ENCODE measurements at regions not wholly inside any gene's neighbourhood (a gene's known extent, or its start where the extent isn't known, plus 50 kb on each side); places are given as distances from the start of the nearest gene placed in this dataset.
"Not testable (repeated sequence)": the region's sequence is repeated elsewhere in the genome, so short reads cannot be mapped to it uniquely, and the experiment has no call there.

- Mint-ChIP-seq H3K4me3 (no peak overlapping the region), H3K9me3 (peaks cover 0 to 1% (median 0%) of the 10 kb centered on the region in 11 donors), H3K4me1 (no peaks in the 10 kb centered on the region), H3K36me3 (no peaks in the 10 kb centered on the region), H3K27me3 (peaks cover 19 to 55% (median 52%) of the 10 kb centered on the region in 5 donors), H3K27ac (peak overlapping the region in 1 of 9 donors; percentile 21)
- H3K4me3 ChIP-seq (ENCODE audit: low read length), result no peak overlapping the region
- ChIA-PET POLR2A (no interaction called here), CTCF (no interaction called here)
- no peaks in the 10 kb centered on the region for H3K27me3 ChIP-seq (ENCODE audit: control insufficient read depth in 2 of 2, insufficient read depth in 2 of 2, low read length in 2 of 2)
- ATAC-seq (no peak), DNase-seq (no peak)
- H3K36me3 ChIP-seq (ENCODE audit: control insufficient read depth in 2 of 3, insufficient read depth in 3 of 3, low read length in 3 of 3), result no peaks in the 10 kb centered on the region
- H3K9me3 ChIP-seq (ENCODE audit: control insufficient read depth in 2 of 3, low read length in 3 of 3), result no peaks in the 10 kb centered on the region
- intact Hi-C loops (cut with micrococcal nuclease), result no loop called here
- no peaks in the 10 kb centered on the region for H3K4me1 ChIP-seq (ENCODE audit: control insufficient read depth in 2 of 2, insufficient read depth in 2 of 2, low read length in 2 of 2)
- H3K27ac ChIP-seq (ENCODE audit: low read depth, low read length), result no peak overlapping the region
These were observed 347.8 kb upstream of the C2CD4B start for GRCh38 chr15:62512904-62513303.

- Histone ChIP-seq H3K9me3 (ENCODE audit: control insufficient read depth in 2 of 3, low read length in 3 of 3) (no peaks in the 10 kb centered on the region), H3K4me3 (ENCODE audit: low read length) (no peak overlapping the region), H3K36me3 (ENCODE audit: control insufficient read depth in 2 of 3, insufficient read depth in 3 of 3, low read length in 3 of 3) (no peaks in the 10 kb centered on the region), H3K27me3 (ENCODE audit: control insufficient read depth in 2 of 2, insufficient read depth in 2 of 2, low read length in 2 of 2) (no peaks in the 10 kb centered on the region), H3K27ac (ENCODE audit: low read depth, low read length) (no peak overlapping the region), H3K4me1 (ENCODE audit: control insufficient read depth in 2 of 2, insufficient read depth in 2 of 2, low read length in 2 of 2) (no peaks in the 10 kb centered on the region)
- ChIA-PET POLR2A (no interaction called here), CTCF (no interaction called here)
- Mint-ChIP-seq H3K27ac (no peak overlapping the region), H3K9me3 (peaks cover 0 to 1% (median 0%) of the 10 kb centered on the region in 11 donors), H3K27me3 (peaks cover 19 to 55% (median 48%) of the 10 kb centered on the region in 5 donors), H3K4me3 (no peak overlapping the region), H3K36me3 (no peaks in the 10 kb centered on the region), H3K4me1 (no peaks in the 10 kb centered on the region)
- intact Hi-C loops (cut with micrococcal nuclease), result no loop called here
- DNase-seq (no peak), ATAC-seq (no peak)
These were observed 348.8 kb upstream of the C2CD4B start for GRCh38 chr15:62513893-62514292.

GRCh38 chr15:62515696-62516395 is 350.8 kb upstream of the C2CD4B start:
- no peaks in the 10 kb centered on the region for H3K4me1 Mint-ChIP-seq
- DNase-seq (no peak), ATAC-seq (no peak)
- CTCF ChIA-PET, result no interaction called here
- Histone ChIP-seq H3K4me3 (ENCODE audit: low read length) (no peak overlapping the region), H3K4me1 (ENCODE audit: control insufficient read depth in 2 of 2, insufficient read depth in 2 of 2, low read length in 2 of 2) (no peaks in the 10 kb centered on the region), H3K36me3 (ENCODE audit: control insufficient read depth in 2 of 3, insufficient read depth in 3 of 3, low read length in 3 of 3) (no peaks in the 10 kb centered on the region), H3K27me3 (ENCODE audit: control insufficient read depth in 2 of 2, insufficient read depth in 2 of 2, low read length in 2 of 2) (no peaks in the 10 kb centered on the region), H3K27ac (ENCODE audit: low read depth, low read length) (no peak overlapping the region), H3K9me3 (ENCODE audit: control insufficient read depth in 2 of 3, low read length in 3 of 3) (no peaks in the 10 kb centered on the region)
- peaks cover 19 to 48% (median 43%) of the 10 kb centered on the region in 5 donors for H3K27me3 Mint-ChIP-seq
- H3K27ac Mint-ChIP-seq, result no peak overlapping the region
- no peak overlapping the region for H3K4me3 Mint-ChIP-seq
- no peaks in the 10 kb centered on the region for H3K36me3 Mint-ChIP-seq
- intact Hi-C loops (cut with micrococcal nuclease), result no loop called here
- POLR2A ChIA-PET, result no interaction called here
- H3K9me3 Mint-ChIP-seq, result peaks cover 0 to 1% (median 0%) of the 10 kb centered on the region in 11 donors

DNA sequence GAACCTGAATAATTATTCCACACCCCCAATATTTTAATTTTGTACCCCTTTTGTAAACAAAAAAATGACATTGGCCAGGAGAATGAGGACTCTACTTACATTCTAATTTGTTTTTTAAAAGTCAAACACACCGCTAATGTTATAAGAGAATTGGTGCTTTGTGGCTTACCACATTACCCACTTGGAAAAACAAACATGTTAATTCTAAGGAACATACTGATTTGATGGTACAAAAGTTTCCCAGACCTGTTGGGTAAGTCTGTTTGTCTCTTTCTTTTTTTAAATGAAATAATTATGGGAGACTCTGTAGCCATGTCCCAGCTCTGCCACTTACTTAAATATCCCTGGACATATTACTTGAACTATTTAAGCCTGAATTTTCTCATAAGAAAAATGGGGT is 352.5 kb upstream of the C2CD4B start:
- no peak overlapping the region for H3K4me3 Mint-ChIP-seq
- H3K36me3 Mint-ChIP-seq, result no peaks in the 10 kb centered on the region
- Histone ChIP-seq H3K36me3 (ENCODE audit: control insufficient read depth in 2 of 3, insufficient read depth in 3 of 3, low read length in 3 of 3) (no peaks in the 10 kb centered on the region), H3K4me1 (ENCODE audit: control insufficient read depth in 2 of 2, insufficient read depth in 2 of 2, low read length in 2 of 2) (no peaks in the 10 kb centered on the region), H3K27me3 (ENCODE audit: control insufficient read depth in 2 of 2, insufficient read depth in 2 of 2, low read length in 2 of 2) (no peaks in the 10 kb centered on the region), H3K4me3 (ENCODE audit: low read length) (no peak overlapping the region), H3K9me3 (ENCODE audit: control insufficient read depth in 2 of 3, low read length in 3 of 3) (no peaks in the 10 kb centered on the region), H3K27ac (ENCODE audit: low read depth, low read length) (no peak overlapping the region)
- H3K9me3 Mint-ChIP-seq, result peaks cover 0 to 2% (median 0%) of the 10 kb centered on the region in 11 donors
- H3K27ac Mint-ChIP-seq, result no peak overlapping the region
- intact Hi-C loops (cut with micrococcal nuclease), result no loop called here
- H3K4me1 Mint-ChIP-seq, result no peaks in the 10 kb centered on the region
- no peak for ATAC-seq
- ChIA-PET CTCF (no interaction called here), POLR2A (no interaction called here)
- peaks cover 16 to 54% (median 47%) of the 10 kb centered on the region in 5 donors for H3K27me3 Mint-ChIP-seq
- no peak for DNase-seq

GRCh38 chr15:62518666-62519065 is 353.6 kb upstream of the C2CD4B start:
- H3K27me3 Mint-ChIP-seq, result peaks cover 14 to 54% (median 49%) of the 10 kb centered on the region in 5 donors
- POLR2A ChIA-PET; H3K27ac Mint-ChIP-seq; intact Hi-C loops (cut with micrococcal nuclease); H3K4me1 ChIP-seq (ENCODE audit: control insufficient read depth in 2 of 2, insufficient read depth in 2 of 2, low read length in 2 of 2); H3K4me3 Mint-ChIP-seq; DNase-seq; H3K4me3 ChIP-seq (ENCODE audit: low read length); H3K9me3 ChIP-seq (ENCODE audit: control insufficient read depth in 2 of 3, low read length in 3 of 3); ATAC-seq; H3K4me1 Mint-ChIP-seq; H3K9me3 Mint-ChIP-seq; H3K27me3 ChIP-seq (ENCODE audit: control insufficient read depth in 2 of 2, insufficient read depth in 2 of 2, low read length in 2 of 2); H3K27ac ChIP-seq (ENCODE audit: low read depth, low read length); H3K36me3 ChIP-seq (ENCODE audit: control insufficient read depth in 2 of 3, insufficient read depth in 3 of 3, low read length in 3 of 3); H3K36me3 Mint-ChIP-seq; CTCF ChIA-PET: not testable (repeated sequence)

DNA sequence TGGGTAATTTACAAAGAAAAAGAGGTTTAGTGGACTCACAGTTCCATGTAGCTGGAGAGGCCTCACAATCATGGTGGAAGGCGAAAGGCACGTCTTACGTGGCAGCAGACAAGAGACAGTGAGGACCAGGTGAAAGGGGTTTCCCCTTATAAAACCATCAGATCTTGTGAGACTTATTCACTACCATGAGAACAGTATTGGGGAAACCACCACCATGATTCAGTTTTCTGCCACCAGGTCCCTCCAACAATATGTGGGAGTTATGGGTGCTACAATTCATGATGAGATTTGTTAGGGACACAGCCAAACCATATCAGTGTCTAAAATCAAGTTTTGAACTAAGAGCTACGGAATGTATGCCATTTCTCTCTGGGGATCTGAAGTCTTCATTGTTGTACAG is 354.8 kb upstream of the C2CD4B start:
- H3K27me3 ChIP-seq (ENCODE audit: control insufficient read depth in 2 of 2, insufficient read depth in 2 of 2, low read length in 2 of 2), result no peaks in the 10 kb centered on the region
- H3K4me1 ChIP-seq (ENCODE audit: control insufficient read depth in 2 of 2, insufficient read depth in 2 of 2, low read length in 2 of 2), result no peaks in the 10 kb centered on the region
- H3K27me3 Mint-ChIP-seq, result peaks cover 10 to 52% (median 43%) of the 10 kb centered on the region in 5 donors
- H3K27ac ChIP-seq (ENCODE audit: low read depth, low read length), result no peak overlapping the region
- H3K9me3 Mint-ChIP-seq, result peaks cover 0 to 2% (median 0%) of the 10 kb centered on the region in 11 donors
- H3K27ac Mint-ChIP-seq, result no peak overlapping the region
- CTCF ChIA-PET, result no interaction called here
- DNase-seq (no peak), ATAC-seq (no peak)
- H3K4me3 Mint-ChIP-seq, result no peak overlapping the region
- POLR2A ChIA-PET, result no interaction called here
- intact Hi-C loops (cut with micrococcal nuclease), result no loop called here
- H3K9me3 ChIP-seq (ENCODE audit: control insufficient read depth in 2 of 3, low read length in 3 of 3), result no peaks in the 10 kb centered on the region
- H3K36me3 ChIP-seq (ENCODE audit: control insufficient read depth in 2 of 3, insufficient read depth in 3 of 3, low read length in 3 of 3), result no peaks in the 10 kb centered on the region
- no peaks in the 10 kb centered on the region for H3K4me1 Mint-ChIP-seq
- H3K36me3 Mint-ChIP-seq, result no peaks in the 10 kb centered on the region
- no peak overlapping the region for H3K4me3 ChIP-seq (ENCODE audit: low read length)

DNA sequence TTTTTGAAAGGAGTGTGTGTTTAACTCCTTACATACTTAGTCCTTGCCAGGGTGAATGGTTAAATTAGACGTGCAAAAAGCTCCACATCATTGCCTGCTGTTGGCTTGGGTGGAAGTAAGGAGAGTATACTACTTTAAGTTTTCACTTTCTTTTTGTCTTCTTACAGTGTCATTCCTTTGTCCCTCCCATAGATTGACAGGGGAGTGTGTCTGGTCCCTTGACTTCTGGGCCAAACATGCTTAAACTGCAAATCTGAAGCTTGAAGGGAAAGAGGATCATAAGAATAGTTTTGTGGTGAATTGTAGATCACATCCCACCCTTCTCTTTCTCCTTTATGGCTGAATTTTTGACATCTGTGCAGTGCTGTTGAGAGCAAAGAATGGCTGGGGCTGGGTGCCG is 355.8 kb upstream of the C2CD4B start:
- Mint-ChIP-seq H3K27me3 (peaks cover 12 to 56% (median 39%) of the 10 kb centered on the region in 5 donors), H3K4me3 (no peak overlapping the region), H3K4me1 (no peaks in the 10 kb centered on the region), H3K36me3 (no peaks in the 10 kb centered on the region), H3K27ac (no peak overlapping the region), H3K9me3 (peaks cover 0 to 2% (median 0%) of the 10 kb centered on the region in 11 donors)
- Histone ChIP-seq H3K36me3 (ENCODE audit: control insufficient read depth in 2 of 3, insufficient read depth in 3 of 3, low read length in 3 of 3) (no peaks in the 10 kb centered on the region), H3K4me3 (ENCODE audit: low read length) (no peak overlapping the region), H3K27me3 (ENCODE audit: control insufficient read depth in 2 of 2, insufficient read depth in 2 of 2, low read length in 2 of 2) (no peaks in the 10 kb centered on the region), H3K9me3 (ENCODE audit: control insufficient read depth in 2 of 3, low read length in 3 of 3) (no peaks in the 10 kb centered on the region), H3K27ac (ENCODE audit: low read depth, low read length) (no peak overlapping the region), H3K4me1 (ENCODE audit: control insufficient read depth in 2 of 2, insufficient read depth in 2 of 2, low read length in 2 of 2) (no peaks in the 10 kb centered on the region)
- DNase-seq (no peak), ATAC-seq (no peak)
- intact Hi-C loops (cut with micrococcal nuclease), result no loop called here
- POLR2A ChIA-PET, result no interaction called here
- CTCF ChIA-PET, result no interaction called here

All from naive thymus-derived CD4-positive, alpha-beta T cell (primary cell).